Stimulated activated CD8-positive, alpha-beta memory T cell treated with anti-CD3 and anti-CD28 coated beads, Interleukin-4, amount 100 ng/mL, for 48 hours (primary cell): ENCODE measurements at regions not wholly inside any gene's neighbourhood (a gene's known extent, or its start where the extent isn't known, plus 50 kb on each side); places are given as distances from the start of the nearest gene placed in this dataset.

ENCODE experiments used
- DNase-seq: peaks from one replicate; pipeline ENCODE4 v3.0.0-alpha.2; 2020

DNA sequence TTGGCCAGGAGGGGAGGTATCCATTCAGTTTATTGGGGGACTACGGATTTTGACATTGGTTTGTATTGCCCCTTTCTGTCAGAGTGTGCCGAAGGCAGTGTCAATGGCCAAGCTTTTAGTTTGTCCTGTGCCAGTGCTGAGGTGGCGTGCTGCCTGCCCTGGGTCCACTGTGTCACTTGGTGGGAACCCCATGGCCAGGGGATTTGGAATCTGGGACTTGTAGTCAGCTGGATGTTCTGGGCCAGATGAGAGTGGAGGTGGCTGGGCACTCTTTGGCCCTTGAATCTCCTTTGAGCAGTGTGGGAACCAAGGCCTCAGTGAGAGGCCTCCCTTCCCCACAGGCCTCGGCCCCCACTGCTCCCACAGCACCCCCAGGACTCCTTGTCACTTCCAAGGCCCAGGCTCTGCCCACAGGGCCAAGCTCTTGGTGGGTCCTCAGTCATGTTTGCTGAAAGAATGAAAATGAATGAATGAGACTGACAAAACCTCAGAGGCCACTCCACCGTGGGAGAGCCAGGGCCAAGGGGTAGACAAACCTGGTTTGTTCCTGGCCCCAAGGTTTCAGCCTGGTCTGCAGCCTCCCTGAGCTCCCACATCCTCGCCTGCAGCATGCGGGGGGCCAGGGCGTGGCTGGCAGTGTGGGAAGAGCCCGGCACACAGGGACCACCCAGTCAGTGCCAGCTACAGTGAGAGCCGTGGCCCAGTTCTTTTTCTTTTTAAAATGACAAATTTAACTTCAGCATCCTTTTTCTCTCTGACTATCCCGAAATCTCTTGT lies 412.2 kb downstream of the MATN1 start:
- DNase-seq: peak; percentile 7

- DNase-seq: no peak
Observed at GRCh38 chr1:30307182-30307581, 416.2 kb downstream of the MATN1 start.

GRCh38 chr1:30305519-30305918 lies 417.9 kb downstream of the MATN1 start:
- peak; percentile 2 for DNase-seq

GRCh38 chr1:30305061-30305460 lies 418.3 kb downstream of the MATN1 start:
- DNase-seq: peak; percentile 1

- peak; percentile 3 for DNase-seq
Observed at GRCh38 chr1:30304080-30304479, 419.3 kb downstream of the MATN1 start.

DNA sequence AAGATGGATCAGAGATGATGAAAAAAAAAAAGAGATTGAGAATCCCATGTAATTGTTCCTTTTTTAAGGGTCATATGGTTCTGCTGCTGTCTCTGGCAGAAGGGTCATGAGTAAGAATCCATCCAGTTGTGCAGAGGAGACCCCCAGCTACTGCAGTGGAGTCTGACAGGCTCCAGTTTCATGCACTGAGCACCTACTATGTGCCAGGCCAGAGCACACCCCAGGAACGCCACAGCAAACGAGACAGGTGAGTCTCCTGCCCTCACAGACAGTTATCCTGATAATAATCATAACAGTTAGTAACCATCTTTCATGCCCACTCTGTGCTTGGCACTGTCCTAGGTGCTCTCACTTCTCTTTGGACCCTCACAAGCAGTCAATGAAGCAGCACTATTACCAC lies 420.0 kb downstream of the MATN1 start:
- no peak for DNase-seq

- no peak for DNase-seq
Observed at GRCh38 chr1:30302858-30303257, 420.5 kb downstream of the MATN1 start.

GRCh38 chr1:30300669-30301068 lies 422.7 kb downstream of the MATN1 start:
- no peak for DNase-seq

DNA sequence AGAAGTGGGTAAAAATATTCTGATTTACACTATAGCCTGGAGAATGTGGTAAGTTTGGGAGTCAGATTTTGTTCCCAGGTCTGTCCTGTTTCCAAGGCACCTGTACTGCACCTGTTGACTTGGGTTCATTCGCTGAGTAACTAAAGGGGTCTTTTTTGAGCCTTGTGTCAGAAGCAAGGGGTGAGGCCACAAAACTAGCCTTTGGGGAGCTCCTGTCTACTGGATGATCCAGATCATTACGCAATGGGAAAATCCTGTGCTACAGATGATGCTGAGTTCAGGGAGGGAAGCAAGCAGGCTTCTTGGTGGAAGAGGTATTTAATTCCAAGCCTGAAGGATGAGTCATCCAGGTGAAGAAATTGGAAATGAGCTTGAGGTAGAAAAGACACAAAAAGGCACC lies 424.0 kb downstream of the MATN1 start:
- DNase-seq: no peak

GRCh38 chr1:30295674-30296073 lies 427.7 kb downstream of the MATN1 start:
- DNase-seq: no peak

DNA sequence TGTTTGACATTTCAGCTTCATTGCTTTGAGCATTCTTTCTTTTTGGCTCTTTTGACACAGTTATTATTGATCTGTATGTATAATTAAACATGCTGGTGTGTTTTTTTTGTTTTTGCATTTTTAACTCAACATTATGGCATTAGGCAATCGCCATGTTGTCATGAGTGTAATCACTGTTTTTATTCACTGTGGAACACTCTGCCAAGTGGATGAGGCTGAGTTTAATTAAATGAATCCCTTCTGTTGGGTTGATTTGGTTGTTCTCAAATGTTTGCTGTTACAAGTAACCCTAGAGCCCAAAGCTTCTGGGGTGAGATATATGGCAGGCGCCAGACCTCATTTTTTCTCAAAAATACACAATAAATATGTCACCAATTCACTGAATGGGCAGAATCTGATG lies 428.1 kb downstream of the MATN1 start:
- no peak for DNase-seq

DNA sequence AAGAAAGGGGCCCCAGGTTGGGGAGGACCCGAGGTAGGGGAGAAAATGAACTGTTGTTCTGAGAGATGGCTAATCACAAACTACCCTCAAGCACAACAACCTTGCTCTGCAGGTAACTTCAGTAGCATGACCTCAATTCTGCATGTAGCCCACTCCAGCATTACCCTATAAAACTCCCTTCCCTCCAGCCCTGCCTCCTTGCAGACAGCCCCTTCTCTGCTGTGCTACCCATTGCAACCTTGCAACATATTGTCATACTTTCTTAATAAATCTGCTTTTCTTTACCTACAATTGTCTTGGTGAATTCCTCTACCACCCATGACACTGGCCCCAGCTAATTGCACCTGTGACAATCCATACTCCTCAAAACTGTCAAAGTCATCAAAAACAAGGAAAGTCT lies 428.9 kb downstream of the MATN1 start:
- no peak for DNase-seq

DNA sequence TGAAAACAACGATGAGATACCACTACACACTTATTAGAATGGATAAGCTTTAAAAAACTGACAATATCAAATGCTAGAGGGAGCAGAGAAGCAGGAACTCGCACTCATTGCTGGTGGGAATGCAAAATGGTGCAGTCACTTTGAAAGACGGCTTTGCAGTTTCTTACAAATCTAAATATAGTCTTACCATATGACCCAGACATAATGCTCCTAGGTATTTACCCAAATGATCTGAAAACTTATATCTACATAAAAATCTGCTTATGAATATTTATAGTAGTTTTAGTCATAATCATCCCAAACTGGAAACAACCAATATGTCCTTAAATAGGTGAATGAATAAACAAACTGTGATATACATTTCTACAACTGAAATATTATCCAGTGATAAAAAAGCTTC lies 430.9 kb downstream of the MATN1 start:
- no peak for DNase-seq

DNA sequence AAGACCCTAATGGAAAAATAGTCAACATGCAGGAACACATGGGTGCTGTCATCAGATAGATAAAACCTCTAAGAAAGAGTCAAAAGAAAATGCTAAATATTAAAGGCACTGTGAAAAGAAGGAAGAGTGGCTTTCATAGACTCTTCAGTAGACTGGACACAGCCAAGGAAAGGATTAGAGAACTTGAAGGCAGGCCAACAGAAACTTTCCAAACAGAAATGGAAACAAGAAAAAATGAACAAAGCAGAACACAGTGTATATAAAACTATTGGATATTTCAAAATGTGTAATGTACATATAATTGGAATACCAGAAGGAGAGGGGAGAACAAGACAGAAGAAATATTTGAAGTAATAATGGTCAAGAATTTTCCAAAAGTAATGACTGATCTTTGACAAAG lies 431.9 kb downstream of the MATN1 start:
- no peak for DNase-seq

GRCh38 chr1:30290581-30290980 lies 432.8 kb downstream of the MATN1 start:
- no peak for DNase-seq

- DNase-seq: no peak
Observed at GRCh38 chr1:30287976-30288375, 435.4 kb downstream of the MATN1 start.

- DNase-seq: peak; percentile 12
Observed at GRCh38 chr1:30286988-30287839, 436.2 kb downstream of the MATN1 start.

- peak; percentile 7 for DNase-seq
Observed at GRCh38 chr1:30286241-30286987, 437.0 kb downstream of the MATN1 start.

DNA sequence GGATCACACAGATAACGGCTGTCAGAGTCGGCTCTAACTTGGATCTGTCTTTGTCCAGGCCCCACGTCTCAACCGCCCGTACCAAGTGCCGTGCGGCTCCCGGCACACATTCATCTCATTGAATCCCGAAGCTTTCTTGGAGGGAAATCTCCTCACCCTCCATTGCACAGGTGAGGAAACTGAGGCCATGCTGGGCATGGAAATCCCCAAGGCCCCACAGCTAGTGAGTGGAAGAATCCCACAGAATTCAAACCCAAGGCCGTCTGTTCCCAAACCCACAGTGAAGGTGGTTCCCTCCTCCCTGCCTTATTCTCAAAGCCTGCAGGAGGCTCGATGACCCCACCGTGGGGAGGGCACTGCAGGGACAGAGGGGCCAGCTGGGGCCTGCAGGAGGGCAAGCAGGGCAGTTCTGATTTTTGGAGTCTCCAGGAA lies 437.9 kb downstream of the MATN1 start:
- no peak for DNase-seq

- peak; percentile 9 for DNase-seq
Observed at GRCh38 chr1:30284728-30285475, 438.5 kb downstream of the MATN1 start.

DNA sequence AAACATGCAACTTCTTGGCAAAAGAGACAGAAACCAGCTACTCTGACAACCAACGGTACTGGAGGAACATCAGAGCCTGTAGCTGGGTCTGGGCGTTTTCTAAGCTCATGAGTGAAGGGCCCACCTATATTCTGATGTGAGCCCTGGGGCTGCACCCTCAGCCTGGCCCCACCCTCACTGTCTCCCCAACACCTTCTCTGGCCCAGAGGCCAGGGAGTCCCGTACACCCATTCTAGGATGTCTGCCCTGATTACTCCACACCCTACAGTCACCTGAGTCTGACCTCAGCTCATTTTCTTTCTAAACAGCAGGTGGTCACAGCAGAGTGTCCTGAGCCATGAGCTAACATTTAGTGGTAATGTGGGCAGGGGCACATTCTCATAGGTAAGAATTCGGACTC lies 439.2 kb downstream of the MATN1 start:
- peak; percentile 7 for DNase-seq

DNA sequence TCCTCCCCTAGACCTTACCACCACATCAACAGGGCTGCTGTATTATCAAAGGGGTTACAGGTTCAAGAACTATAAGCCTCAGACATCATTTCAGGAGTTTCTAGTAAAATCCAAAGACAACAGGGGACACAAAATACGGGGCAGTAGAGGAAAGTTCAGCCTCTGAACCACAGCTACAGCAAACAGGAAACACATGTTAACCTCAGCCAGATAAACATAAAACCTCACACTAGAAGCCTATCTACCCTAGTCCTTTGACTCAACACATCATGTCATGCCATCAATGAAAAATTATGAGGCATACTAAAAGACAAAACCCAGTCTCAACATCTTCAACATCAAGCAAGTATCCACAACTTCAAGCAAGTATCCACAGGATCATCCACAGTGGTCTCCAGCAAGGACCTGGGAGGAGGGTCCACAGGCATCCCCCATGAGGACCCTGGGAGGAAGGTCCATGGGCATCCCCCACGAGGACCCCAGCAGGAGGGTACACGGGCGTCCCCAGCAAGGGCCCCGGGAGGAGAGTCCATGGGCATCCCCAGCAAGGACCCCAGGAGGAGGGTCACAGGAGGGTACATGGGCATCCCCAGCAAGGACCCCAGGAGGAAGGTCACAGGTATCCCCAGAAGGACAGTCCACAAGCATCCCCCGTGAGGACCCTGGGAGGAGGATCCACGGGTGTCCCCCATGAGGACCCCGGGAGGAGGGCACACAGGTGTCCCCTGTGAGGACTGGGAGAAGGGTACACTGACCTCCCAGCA lies 440.0 kb downstream of the MATN1 start:
- DNase-seq: no peak
